IPS-18a (cell line): ENCODE measurements at regions not wholly inside any gene's neighbourhood (a gene's known extent, or its start where the extent isn't known, plus 50 kb on each side); places are given as distances from the start of the nearest gene placed in this dataset.

Experiments used
- H3K27ac ChIP-seq: one replicate; pipeline ENCODE4 v1.5.1; 2013; ENCODE audit warnings: low read length
- H3K27me3 ChIP-seq: one replicate; pipeline ENCODE4 v1.6.1; 2013; ENCODE audit warnings: mild to moderate bottlenecking, low read length; ENCODE audit not compliant: control insufficient read depth, insufficient read depth
- H3K36me3 ChIP-seq: one replicate; pipeline ENCODE4 v1.6.1; 2013; ENCODE audit warnings: low read depth, low read length; ENCODE audit not compliant: control insufficient read depth
- H3K4me1 ChIP-seq: one replicate; pipeline ENCODE4 v1.6.1; 2013; ENCODE audit warnings: low read depth, low read length; ENCODE audit not compliant: control insufficient read depth
- H3K4me3 ChIP-seq: one replicate; pipeline ENCODE4 v1.5.1; 2013; ENCODE audit warnings: low read length
- H3K9ac ChIP-seq: one replicate; pipeline ENCODE4 v1.6.1; 2013; ENCODE audit warnings: mild to moderate bottlenecking, low read length, moderate library complexity
- H3K9me3 ChIP-seq: one replicate; pipeline ENCODE4 v1.6.1; 2013; ENCODE audit warnings: low read depth, low read length; ENCODE audit not compliant: control insufficient read depth

GRCh38 chr20:60221593-60221992 is 263.4 kb downstream of the CDH26 start:
- no peak overlapping the region for H3K9ac ChIP-seq
- H3K4me1 ChIP-seq = no peaks in the 10 kb centered on the region
- H3K27ac ChIP-seq = no peak overlapping the region
- H3K4me3 ChIP-seq = no peak overlapping the region
- H3K36me3 ChIP-seq = no peaks in the 10 kb centered on the region
- H3K27me3 ChIP-seq = no peaks in the 10 kb centered on the region
- H3K9me3 ChIP-seq = no peaks in the 10 kb centered on the region

GRCh38 chr20:60222497-60222896 is 264.3 kb downstream of the CDH26 start:
- no peak overlapping the region for H3K9ac ChIP-seq
- H3K4me1 ChIP-seq = no peaks in the 10 kb centered on the region
- H3K36me3 ChIP-seq = no peaks in the 10 kb centered on the region
- H3K27ac ChIP-seq = no peak overlapping the region
- H3K9me3 ChIP-seq = no peaks in the 10 kb centered on the region
- H3K27me3 ChIP-seq = no peaks in the 10 kb centered on the region
- H3K4me3 ChIP-seq = no peak overlapping the region

- no peak overlapping the region for H3K4me3 ChIP-seq
- H3K4me1 ChIP-seq = no peaks in the 10 kb centered on the region
- H3K9ac ChIP-seq = no peak overlapping the region
- no peaks in the 10 kb centered on the region for H3K9me3 ChIP-seq
- H3K36me3 ChIP-seq = no peaks in the 10 kb centered on the region
- H3K27ac ChIP-seq = no peak overlapping the region
- no peaks in the 10 kb centered on the region for H3K27me3 ChIP-seq
These were observed 265.0 kb downstream of the CDH26 start for GRCh38 chr20:60223174-60223573.

- no peaks in the 10 kb centered on the region for H3K36me3 ChIP-seq
- no peak overlapping the region for H3K27ac ChIP-seq
- no peaks in the 10 kb centered on the region for H3K4me1 ChIP-seq
These were observed 266.7 kb downstream of the CDH26 start for GRCh38 chr20:60224914-60225313.

GRCh38 chr20:60228255-60228654 is 270.0 kb downstream of the CDH26 start:
- Histone ChIP-seq H3K9ac (no peak overlapping the region), H3K27ac (no peak overlapping the region)

More at GRCh38 chr20:60224914-60225313, 266.7 kb downstream of the CDH26 start:
- Histone ChIP-seq H3K9me3 (no peaks in the 10 kb centered on the region), H3K4me3 (no peak overlapping the region), H3K9ac (no peak overlapping the region), H3K27me3 (no peaks in the 10 kb centered on the region)

GRCh38 chr20:60232380-60232779 is 274.2 kb downstream of the CDH26 start:
- Histone ChIP-seq H3K4me3 (no peak overlapping the region), H3K27me3 (no peaks in the 10 kb centered on the region), H3K36me3 (no peaks in the 10 kb centered on the region), H3K4me1 (no peaks in the 10 kb centered on the region), H3K9ac (no peak overlapping the region), H3K27ac (no peak overlapping the region), H3K9me3 (no peaks in the 10 kb centered on the region)

More at GRCh38 chr20:60228255-60228654, 270.0 kb downstream of the CDH26 start:
- H3K27me3 ChIP-seq = no peaks in the 10 kb centered on the region
- H3K9me3 ChIP-seq = no peaks in the 10 kb centered on the region
- H3K4me1 ChIP-seq = no peaks in the 10 kb centered on the region
- no peaks in the 10 kb centered on the region for H3K36me3 ChIP-seq
- H3K4me3 ChIP-seq = no peak overlapping the region

- Histone ChIP-seq H3K36me3 (no peaks in the 10 kb centered on the region), H3K4me3 (no peak overlapping the region), H3K9me3 (no peaks in the 10 kb centered on the region), H3K9ac (no peak overlapping the region), H3K27ac (no peak overlapping the region), H3K27me3 (no peaks in the 10 kb centered on the region), H3K4me1 (no peaks in the 10 kb centered on the region)
These were observed 274.9 kb downstream of the CDH26 start for GRCh38 chr20:60233018-60233630.

GRCh38 chr20:60236613-60237012 is 278.4 kb downstream of the CDH26 start:
- H3K9me3 ChIP-seq = no peaks in the 10 kb centered on the region
- H3K27me3 ChIP-seq = no peaks in the 10 kb centered on the region
- H3K27ac ChIP-seq = no peak overlapping the region
- H3K4me3 ChIP-seq = no peak overlapping the region
- no peaks in the 10 kb centered on the region for H3K36me3 ChIP-seq
- no peak overlapping the region for H3K9ac ChIP-seq
- H3K4me1 ChIP-seq = no peaks in the 10 kb centered on the region

GRCh38 chr20:60237981-60238380 is 279.8 kb downstream of the CDH26 start:
- Histone ChIP-seq H3K36me3 (no peaks in the 10 kb centered on the region), H3K27me3 (no peaks in the 10 kb centered on the region)

GRCh38 chr20:60238992-60239660 is 280.9 kb downstream of the CDH26 start:
- no peak overlapping the region for H3K27ac ChIP-seq
- H3K9me3 ChIP-seq = no peaks in the 10 kb centered on the region
- H3K36me3 ChIP-seq = no peaks in the 10 kb centered on the region
- H3K4me3 ChIP-seq = no peak overlapping the region
- H3K9ac ChIP-seq = no peak overlapping the region
- H3K27me3 ChIP-seq = no peaks in the 10 kb centered on the region
- no peaks in the 10 kb centered on the region for H3K4me1 ChIP-seq

More at GRCh38 chr20:60237981-60238380, 279.8 kb downstream of the CDH26 start:
- no peak overlapping the region for H3K9ac ChIP-seq
- H3K4me1 ChIP-seq = no peaks in the 10 kb centered on the region
- no peak overlapping the region for H3K27ac ChIP-seq
- H3K9me3 ChIP-seq = no peaks in the 10 kb centered on the region
- H3K4me3 ChIP-seq = no peak overlapping the region

- no peaks in the 10 kb centered on the region for H3K27me3 ChIP-seq
These were observed 281.7 kb downstream of the CDH26 start for GRCh38 chr20:60239956-60240355.

GRCh38 chr20:60240415-60240814 is 282.2 kb downstream of the CDH26 start:
- Histone ChIP-seq H3K9ac (no peak overlapping the region), H3K36me3 (no peaks in the 10 kb centered on the region), H3K9me3 (no peaks in the 10 kb centered on the region), H3K4me1 (no peaks in the 10 kb centered on the region), H3K4me3 (no peak overlapping the region), H3K27me3 (no peaks in the 10 kb centered on the region), H3K27ac (no peak overlapping the region)

More at GRCh38 chr20:60239956-60240355, 281.7 kb downstream of the CDH26 start:
- Histone ChIP-seq H3K4me3 (no peak overlapping the region), H3K9me3 (no peaks in the 10 kb centered on the region), H3K4me1 (no peaks in the 10 kb centered on the region), H3K36me3 (no peaks in the 10 kb centered on the region), H3K9ac (no peak overlapping the region), H3K27ac (no peak overlapping the region)
